Ishikawa (cell line): ENCODE measurements at regions not wholly inside any gene's neighbourhood (a gene's known extent, or its start where the extent isn't known, plus 50 kb on each side); places are given as distances from the start of the nearest gene placed in this dataset.

ENCODE experiments used
- CEBPB ChIP-seq: IDR thresholded peaks from 2 replicates; pipeline ENCODE4 v1.6.1; 2012
- CREB1 ChIP-seq: IDR thresholded peaks from 2 replicates; pipeline ENCODE4 v1.6.1; 2012; ENCODE audit warnings: low read depth
- EGR1 ChIP-seq: IDR thresholded peaks from 2 replicates; pipeline ENCODE4 v1.6.1; 2012
- EP300 ChIP-seq: IDR thresholded peaks from 2 replicates; pipeline ENCODE4 v1.6.1; 2012; ENCODE audit warnings: borderline replicate concordance
- FOXM1 ChIP-seq: IDR thresholded peaks from 2 replicates; pipeline ENCODE4 v1.6.1; 2012; ENCODE audit warnings: low read depth, borderline replicate concordance
- NFIC ChIP-seq: IDR thresholded peaks from 2 replicates; pipeline ENCODE4 v1.6.1; 2012
- RAD21 ChIP-seq: IDR thresholded peaks from 2 replicates; pipeline ENCODE4 v1.6.1; 2012; ENCODE audit warnings: low read depth
- TAF1 ChIP-seq: IDR thresholded peaks from 2 replicates; pipeline ENCODE4 v1.6.1; 2012; ENCODE audit warnings: low read depth, mild to moderate bottlenecking
- TCF12 ChIP-seq: IDR thresholded peaks from 2 replicates; pipeline ENCODE4 v1.6.1; 2012; ENCODE audit warnings: low read depth
- TEAD4 ChIP-seq: IDR thresholded peaks from 2 replicates; pipeline ENCODE4 v1.6.1; 2012
- YY1 ChIP-seq: IDR thresholded peaks from 2 replicates; pipeline ENCODE4 v1.6.1; 2012; ENCODE audit warnings: low read depth
- ZBTB7A ChIP-seq: IDR thresholded peaks from 2 replicates; pipeline ENCODE4 v1.6.1; 2012; ENCODE audit warnings: low read depth
- TF ChIP-seq, protein P1 (sequence below): IDR thresholded peaks from 2 replicates; pipeline ENCODE4 v1.6.1; 2012; ENCODE audit warnings: low read depth, mild to moderate bottlenecking
- TF ChIP-seq, protein P2 (sequence below): IDR thresholded peaks from 2 replicates; pipeline ENCODE4 v1.6.1; 2012
- TF ChIP-seq, protein P3 (sequence below): IDR thresholded peaks from 2 replicates; pipeline ENCODE4 v1.6.1; 2012

DNA sequence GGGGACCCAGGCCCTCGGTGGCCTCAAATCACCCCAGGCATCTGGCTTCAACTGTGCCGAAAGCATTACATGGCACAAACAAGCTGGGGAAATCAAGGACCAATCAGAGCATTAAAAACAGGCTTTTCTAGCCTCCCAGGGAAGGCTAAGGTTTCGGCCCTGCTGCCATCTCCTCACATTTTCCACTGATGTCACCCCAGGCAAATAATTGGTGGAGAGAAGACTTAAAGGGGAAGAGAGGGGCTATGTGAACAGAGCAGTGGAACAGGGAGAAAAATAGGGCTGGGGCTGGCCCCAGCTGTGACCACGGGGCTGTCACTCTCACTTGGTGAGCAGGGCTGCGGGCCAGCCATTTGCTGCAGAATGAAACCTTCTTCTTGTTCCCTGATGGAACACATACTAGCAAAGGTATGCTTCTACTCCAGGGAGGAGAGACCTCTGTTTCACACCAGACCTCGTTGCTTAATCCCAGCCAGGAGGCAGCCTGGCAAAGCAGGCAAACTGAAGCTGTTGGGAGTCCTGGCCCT is 581.3 kb downstream of the SOX6 start:
- no peak for TF ChIP-seq EP300
- TF ChIP-seq, protein P1, sequence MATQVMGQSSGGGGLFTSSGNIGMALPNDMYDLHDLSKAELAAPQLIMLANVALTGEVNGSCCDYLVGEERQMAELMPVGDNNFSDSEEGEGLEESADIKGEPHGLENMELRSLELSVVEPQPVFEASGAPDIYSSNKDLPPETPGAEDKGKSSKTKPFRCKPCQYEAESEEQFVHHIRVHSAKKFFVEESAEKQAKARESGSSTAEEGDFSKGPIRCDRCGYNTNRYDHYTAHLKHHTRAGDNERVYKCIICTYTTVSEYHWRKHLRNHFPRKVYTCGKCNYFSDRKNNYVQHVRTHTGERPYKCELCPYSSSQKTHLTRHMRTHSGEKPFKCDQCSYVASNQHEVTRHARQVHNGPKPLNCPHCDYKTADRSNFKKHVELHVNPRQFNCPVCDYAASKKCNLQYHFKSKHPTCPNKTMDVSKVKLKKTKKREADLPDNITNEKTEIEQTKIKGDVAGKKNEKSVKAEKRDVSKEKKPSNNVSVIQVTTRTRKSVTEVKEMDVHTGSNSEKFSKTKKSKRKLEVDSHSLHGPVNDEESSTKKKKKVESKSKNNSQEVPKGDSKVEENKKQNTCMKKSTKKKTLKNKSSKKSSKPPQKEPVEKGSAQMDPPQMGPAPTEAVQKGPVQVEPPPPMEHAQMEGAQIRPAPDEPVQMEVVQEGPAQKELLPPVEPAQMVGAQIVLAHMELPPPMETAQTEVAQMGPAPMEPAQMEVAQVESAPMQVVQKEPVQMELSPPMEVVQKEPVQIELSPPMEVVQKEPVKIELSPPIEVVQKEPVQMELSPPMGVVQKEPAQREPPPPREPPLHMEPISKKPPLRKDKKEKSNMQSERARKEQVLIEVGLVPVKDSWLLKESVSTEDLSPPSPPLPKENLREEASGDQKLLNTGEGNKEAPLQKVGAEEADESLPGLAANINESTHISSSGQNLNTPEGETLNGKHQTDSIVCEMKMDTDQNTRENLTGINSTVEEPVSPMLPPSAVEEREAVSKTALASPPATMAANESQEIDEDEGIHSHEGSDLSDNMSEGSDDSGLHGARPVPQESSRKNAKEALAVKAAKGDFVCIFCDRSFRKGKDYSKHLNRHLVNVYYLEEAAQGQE: no peak
- no peak for TF ChIP-seq TEAD4
- no peak for TF ChIP-seq RAD21
- no peak for TF ChIP-seq NFIC
- no peak for TF ChIP-seq TAF1

DNA sequence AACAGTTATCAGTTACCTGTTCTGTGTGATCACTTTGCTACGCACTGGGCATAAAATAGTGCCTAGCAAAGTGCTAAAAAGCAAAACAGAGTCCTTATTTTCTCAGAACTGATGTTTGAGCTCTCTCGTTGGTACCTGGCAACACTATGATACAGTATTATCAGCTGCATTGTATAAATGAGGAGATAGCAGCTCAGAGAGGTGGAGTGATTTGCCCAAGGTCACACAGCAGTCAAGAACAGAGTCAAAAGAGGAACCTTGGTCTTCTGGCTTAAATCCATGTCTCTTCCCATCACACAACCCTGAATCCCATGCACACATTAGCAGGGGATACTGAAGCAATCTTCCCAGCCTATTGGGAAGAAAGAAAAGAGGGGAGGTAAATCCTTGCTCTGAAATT is 580.5 kb downstream of the SOX6 start:
- TF ChIP-seq NFIC: no peak
- TF ChIP-seq FOXM1: no peak
- TF ChIP-seq YY1: no peak
- no peak for TF ChIP-seq TEAD4
- no peak for TF ChIP-seq EP300
- no peak for TF ChIP-seq CEBPB
- TF ChIP-seq CREB1: no peak
- TF ChIP-seq, protein P2, sequence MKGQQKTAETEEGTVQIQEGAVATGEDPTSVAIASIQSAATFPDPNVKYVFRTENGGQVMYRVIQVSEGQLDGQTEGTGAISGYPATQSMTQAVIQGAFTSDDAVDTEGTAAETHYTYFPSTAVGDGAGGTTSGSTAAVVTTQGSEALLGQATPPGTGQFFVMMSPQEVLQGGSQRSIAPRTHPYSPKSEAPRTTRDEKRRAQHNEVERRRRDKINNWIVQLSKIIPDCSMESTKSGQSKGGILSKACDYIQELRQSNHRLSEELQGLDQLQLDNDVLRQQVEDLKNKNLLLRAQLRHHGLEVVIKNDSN: no peak
- TF ChIP-seq, protein P1: no peak
- TF ChIP-seq ZBTB7A: no peak
- TF ChIP-seq TAF1: no peak
- TF ChIP-seq RAD21: no peak
- no peak for TF ChIP-seq TCF12
- TF ChIP-seq EGR1: no peak
- TF ChIP-seq, protein P3, sequence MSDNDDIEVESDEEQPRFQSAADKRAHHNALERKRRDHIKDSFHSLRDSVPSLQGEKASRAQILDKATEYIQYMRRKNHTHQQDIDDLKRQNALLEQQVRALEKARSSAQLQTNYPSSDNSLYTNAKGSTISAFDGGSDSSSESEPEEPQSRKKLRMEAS: no peak

GRCh38 chr11:15776366-15776765 is 580.0 kb downstream of the SOX6 start:
- TF ChIP-seq FOXM1 (no peak), EP300 (no peak), CREB1 (no peak), NFIC (no peak), TCF12 (no peak), ZBTB7A (no peak), RAD21 (no peak)
- TF ChIP-seq, protein P1: no peak
- TF ChIP-seq, protein P2: no peak

DNA sequence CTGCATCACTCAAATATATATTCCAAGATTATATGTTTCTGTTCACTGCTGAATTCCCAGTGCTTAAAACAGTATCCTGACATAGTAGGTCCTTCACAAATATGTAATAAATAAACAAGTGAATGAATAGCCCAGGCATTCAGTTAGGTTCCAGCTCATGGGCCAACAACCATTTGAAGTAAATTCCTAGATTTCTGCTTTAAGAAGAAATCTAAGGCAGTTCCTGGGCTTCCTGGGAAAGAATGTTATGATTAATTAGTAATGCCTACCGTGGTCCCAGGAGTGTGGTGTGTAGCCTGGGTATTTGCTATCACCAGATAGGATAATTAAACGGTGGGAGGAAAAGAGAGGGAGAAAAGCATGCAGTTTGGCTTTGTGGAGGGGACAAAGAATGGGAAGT is 576.8 kb downstream of the SOX6 start:
- TF ChIP-seq RAD21 (no peak), TCF12 (no peak), EP300 (no peak), ZBTB7A (no peak), FOXM1 (no peak), YY1 (no peak), EGR1 (no peak), CREB1 (no peak), NFIC (no peak)
- TF ChIP-seq, protein P1: no peak
